Neural cell (in vitro differentiated cells): ENCODE measurements at regions not wholly inside any gene's neighbourhood (a gene's known extent, or its start where the extent isn't known, plus 50 kb on each side); places are given as distances from the start of the nearest gene placed in this dataset.

Source experiments
- H2AFZ ChIP-seq: fragments of 200-600, 300-800 bp; sonication (generic), shearing (Covaris generic); 2 replicates; pipeline ENCODE4 v1.6.0; 2014; ENCODE audit warnings: low read depth, mild to moderate bottlenecking, antibody characterized with exemption, low read length, moderate library complexity
- H3F3A ChIP-seq: fragments of 200-600 bp; shearing (Covaris generic); 2 replicates; pipeline ENCODE4 v1.6.1; 2016; ENCODE audit warnings: mild to moderate bottlenecking, moderate library complexity, mixed read lengths, antibody characterized with exemption, low read length; ENCODE audit not compliant: insufficient read depth, poor library complexity, severe bottlenecking
- H3K27ac ChIP-seq: fragments of 200-600, 300-800 bp; sonication (generic), shearing (Covaris generic); 2 replicates; pipeline ENCODE4 v1.5.1; 2014; ENCODE audit warnings: mild to moderate bottlenecking, low read length, moderate library complexity
- H3K27me3 ChIP-seq: fragments of 300-800, 200-600 bp; sonication (generic), shearing (Covaris generic); 2 replicates; pipeline ENCODE4 v1.6.0; 2014; ENCODE audit warnings: mild to moderate bottlenecking, low read depth, low read length, moderate library complexity; ENCODE audit not compliant: insufficient read depth
- H3K36me3 ChIP-seq: fragments of 300-800, 200-600 bp; sonication (generic), shearing (Covaris generic); 2 replicates; pipeline ENCODE4 v1.5.1; 2014; ENCODE audit warnings: mild to moderate bottlenecking, antibody characterized with exemption, low read length, moderate library complexity; ENCODE audit not compliant: insufficient read depth
- H3K4me2 ChIP-seq: fragments of 300-800, 200-600 bp; sonication (generic), shearing (Covaris generic); 2 replicates; pipeline ENCODE4 v1.6.0; 2014; ENCODE audit warnings: mild to moderate bottlenecking, low read length
- H3K4me3 ChIP-seq: fragments of 300-800, 200-600 bp; sonication (generic), shearing (Covaris generic); 2 replicates; pipeline ENCODE4 v1.5.1; 2014; ENCODE audit warnings: mild to moderate bottlenecking, low read length, moderate library complexity
- H3K79me2 ChIP-seq: fragments of 200-600 bp; shearing (Covaris generic); replicated peaks from 2 replicates; pipeline ENCODE4 v1.6.0; 2014; ENCODE audit warnings: mild to moderate bottlenecking, low read length, moderate library complexity; ENCODE audit not compliant: insufficient read depth
- H3K9ac ChIP-seq: fragments of 300-800, 200-600 bp; sonication (generic), shearing (Covaris generic); 2 replicates; pipeline ENCODE4 v1.6.1; 2016; ENCODE audit warnings: mild to moderate bottlenecking, low read length, mixed read lengths
- H3K9me2 ChIP-seq: fragments of 200-600 bp; shearing (Covaris generic); 2 replicates; pipeline ENCODE4 v1.6.1; 2016; ENCODE audit warnings: mild to moderate bottlenecking, low read length, mixed read lengths; ENCODE audit not compliant: insufficient read depth
- H3K9me3 ChIP-seq: fragments of 200-600, 300-800 bp; sonication (generic), shearing (Covaris generic); 2 replicates; pipeline ENCODE4 v1.6.1; 2016; ENCODE audit warnings: mild to moderate bottlenecking, mixed run types, low read length, moderate library complexity, mixed read lengths
- H4K20me1 ChIP-seq: fragments of 200-600 bp; shearing (Covaris generic); 2 replicates; pipeline ENCODE4 v1.6.1; 2016; ENCODE audit warnings: mild to moderate bottlenecking, mixed run types; ENCODE audit not compliant: insufficient read depth
- CTCF ChIP-seq: fragments of 450-650 bp; IDR thresholded peaks from 2 replicates; pipeline ENCODE4 v1.5.1; 2014; ENCODE audit warnings: antibody characterized with exemption, mild to moderate bottlenecking, moderate library complexity; ENCODE audit not compliant: poor library complexity, severe bottlenecking
- EP300 ChIP-seq: fragments of 450-650 bp; conservative IDR thresholded peaks from 2 replicates; pipeline ENCODE4 v1.6.1; 2014; ENCODE audit warnings: antibody characterized with exemption, mild to moderate bottlenecking, moderate library complexity; ENCODE audit not compliant: poor library complexity, severe bottlenecking
- EZH2 ChIP-seq: fragments of 200-600, 300-800 bp; shearing (Covaris generic), sonication (generic); IDR thresholded peaks from 2 replicates; pipeline ENCODE4 v1.6.1; 2014; ENCODE audit warnings: antibody characterized with exemption, low read length, borderline replicate concordance, mild to moderate bottlenecking; ENCODE audit not compliant: insufficient read depth, poor library complexity, severe bottlenecking
- MXI1 ChIP-seq: fragments of 450-650 bp; conservative IDR thresholded peaks from 2 replicates; pipeline ENCODE4 v1.6.1; 2014; ENCODE audit warnings: antibody characterized with exemption, mild to moderate bottlenecking; ENCODE audit not compliant: poor library complexity, severe bottlenecking
- POLR2AphosphoS5 ChIP-seq: IDR thresholded peaks from 2 replicates; pipeline ENCODE4 v1.6.1; 2012
- RAD21 ChIP-seq: fragments of 450-650 bp; conservative IDR thresholded peaks from 2 replicates; pipeline ENCODE4 v1.6.1; 2014; ENCODE audit warnings: antibody characterized with exemption, mild to moderate bottlenecking, moderate library complexity
- REST ChIP-seq: IDR thresholded peaks from 2 replicates; pipeline ENCODE4 v1.6.1; 2012; ENCODE audit warnings: borderline replicate concordance
- SMC3 ChIP-seq: fragments of 450-650 bp; conservative IDR thresholded peaks from 2 replicates; pipeline ENCODE4 v1.6.1; 2014; ENCODE audit warnings: antibody characterized with exemption, mild to moderate bottlenecking, moderate library complexity; ENCODE audit not compliant: poor library complexity
- TAF1 ChIP-seq: IDR thresholded peaks from 2 replicates; pipeline ENCODE4 v1.6.1; 2012; ENCODE audit warnings: low read depth

DNA sequence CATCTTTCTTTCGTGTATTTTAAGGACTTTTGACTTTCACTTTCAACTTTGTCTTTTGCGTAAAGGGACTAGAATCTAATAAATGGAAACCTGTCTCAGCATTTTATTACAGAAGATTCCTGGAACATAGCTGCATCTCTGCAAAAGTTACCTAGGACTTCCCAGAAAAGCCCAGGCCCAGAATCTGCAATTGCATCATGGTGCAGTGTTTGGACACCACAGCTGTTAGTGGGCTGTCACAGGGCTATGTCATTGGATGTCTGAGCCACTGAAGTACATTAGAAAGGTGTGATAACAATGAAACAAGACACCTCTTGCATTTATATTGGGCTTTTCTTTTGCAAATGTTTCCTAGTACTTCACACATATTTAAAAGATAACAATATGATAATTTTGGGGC lies 199.9 kb upstream of the IGF1 start:
- H3K4me3 ChIP-seq, result no peak overlapping the region
- H3K9me3 ChIP-seq, result no peaks in the 10 kb centered on the region
- no peaks in the 10 kb centered on the region for H4K20me1 ChIP-seq
- H3K27ac ChIP-seq, result no peak overlapping the region
- no peaks in the 10 kb centered on the region for H3K27me3 ChIP-seq
- H3F3A ChIP-seq, result no peaks in the 10 kb centered on the region
- no peak overlapping the region for H2AFZ ChIP-seq
- no peak overlapping the region for H3K9ac ChIP-seq
- no peaks in the 10 kb centered on the region for H3K36me3 ChIP-seq
- no peaks in the 10 kb centered on the region for H3K9me2 ChIP-seq
- H3K79me2 ChIP-seq, result no peaks in the 10 kb centered on the region
- H3K4me2 ChIP-seq, result no peak overlapping the region
- TF ChIP-seq TAF1, result no peak

DNA sequence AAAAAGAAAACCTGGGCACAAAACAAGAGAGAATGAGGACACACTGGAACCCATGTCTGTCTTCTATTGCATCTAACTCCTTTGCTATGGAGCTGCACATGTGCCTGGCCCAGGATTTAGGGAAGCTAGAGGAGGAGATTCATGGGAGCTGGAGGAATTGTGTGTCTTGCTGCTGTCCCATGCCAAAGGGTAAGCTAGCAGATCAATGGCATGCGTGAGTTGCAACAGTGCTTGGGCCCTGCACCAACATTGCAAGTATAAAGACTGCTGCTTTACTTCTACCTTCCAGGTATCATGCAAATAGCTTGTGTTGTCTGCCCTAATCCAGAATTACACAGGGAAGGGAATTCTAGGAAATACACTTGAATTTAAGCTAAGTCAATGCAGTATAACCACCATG lies 196.4 kb upstream of the IGF1 start:
- no peak overlapping the region for H3K4me2 ChIP-seq
- no peak overlapping the region for H2AFZ ChIP-seq
- H3K27me3 ChIP-seq, result no peaks in the 10 kb centered on the region
- no peak overlapping the region for H3K27ac ChIP-seq
- no peaks in the 10 kb centered on the region for H3F3A ChIP-seq
- H3K4me3 ChIP-seq, result no peak overlapping the region
- no peaks in the 10 kb centered on the region for H3K9me2 ChIP-seq
- no peaks in the 10 kb centered on the region for H4K20me1 ChIP-seq
- peaks cover 3% of the 10 kb centered on the region for H3K9me3 ChIP-seq
- H3K9ac ChIP-seq, result no peak overlapping the region
- H3K36me3 ChIP-seq, result no peaks in the 10 kb centered on the region
- H3K79me2 ChIP-seq, result no peaks in the 10 kb centered on the region
- TF ChIP-seq SMC3, result no peak
- no peak for TF ChIP-seq EZH2
- no peak for TF ChIP-seq RAD21
- TF ChIP-seq MXI1, result no peak
- no peak for TF ChIP-seq POLR2AphosphoS5
- no peak for TF ChIP-seq EP300
- TF ChIP-seq TAF1, result no peak
- no peak for TF ChIP-seq REST
- TF ChIP-seq CTCF, result no peak

DNA sequence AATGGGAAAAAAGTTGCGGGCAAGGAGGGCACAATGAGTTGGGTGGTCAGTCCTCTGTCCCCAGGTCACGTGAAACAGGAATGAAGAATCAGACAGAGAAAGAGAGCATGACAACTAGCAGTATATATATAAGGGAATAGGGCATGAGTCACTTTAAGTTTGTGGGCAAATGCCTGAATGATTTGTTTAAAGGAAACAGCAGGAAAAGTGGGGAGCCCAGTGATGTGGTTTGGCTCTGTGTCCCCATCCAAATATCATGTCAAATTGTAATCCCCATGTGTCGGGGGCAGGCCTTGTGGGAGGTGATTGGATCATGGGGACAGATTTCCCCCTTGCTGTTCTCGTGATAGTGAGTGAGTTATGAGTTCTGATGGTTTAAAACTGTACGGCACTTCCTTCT lies 195.3 kb upstream of the IGF1 start:
- H3K9me3 ChIP-seq, result peaks cover 3% of the 10 kb centered on the region
- H4K20me1 ChIP-seq, result no peaks in the 10 kb centered on the region
- H3K4me3 ChIP-seq, result no peak overlapping the region
- H3F3A ChIP-seq, result no peaks in the 10 kb centered on the region
- H3K9ac ChIP-seq, result no peak overlapping the region
- H3K4me2 ChIP-seq, result no peak overlapping the region
- H3K27me3 ChIP-seq, result no peaks in the 10 kb centered on the region
- no peaks in the 10 kb centered on the region for H3K79me2 ChIP-seq
- H3K27ac ChIP-seq, result no peak overlapping the region
- no peaks in the 10 kb centered on the region for H3K9me2 ChIP-seq
- no peak for TF ChIP-seq TAF1
- no peak for TF ChIP-seq MXI1
- TF ChIP-seq REST, result no peak
- no peak for TF ChIP-seq POLR2AphosphoS5
- no peak for TF ChIP-seq EZH2
- TF ChIP-seq RAD21, result no peak
- no peak for TF ChIP-seq CTCF
- no peak for TF ChIP-seq SMC3
- TF ChIP-seq EP300, result no peak
- H2AFZ ChIP-seq, result no peak overlapping the region
- H3K36me3 ChIP-seq, result no peaks in the 10 kb centered on the region
